H1 (cell line): ENCODE measurements at regions not wholly inside any gene's neighbourhood (a gene's known extent, or its start where the extent isn't known, plus 50 kb on each side); places are given as distances from the start of the nearest gene placed in this dataset.

Experiments used
- CBX8 ChIP-seq: fragments of 300-800, 300-1000 bp; sonication (generic); IDR thresholded peaks from 2 replicates; pipeline ENCODE4 v1.7.1; 2016; ENCODE audit warnings: low read depth, low read length, borderline replicate concordance
- CEBPB ChIP-seq: IDR thresholded peaks from 2 replicates; pipeline ENCODE4 v1.6.1; 2012; ENCODE audit warnings: low read depth, low read length
- EZH2 ChIP-seq: fragments of 200-600 bp; sonication (generic); IDR thresholded peaks from 2 replicates; pipeline ENCODE4 v1.7.1; 2012; ENCODE audit warnings: low read depth, mild to moderate bottlenecking, moderate library complexity, low read length, inconsistent platforms; ENCODE audit not compliant: severe bottlenecking
- HDAC2 ChIP-seq, 2 experiments: fragments of 300-600 bp in 1 of 2; sonication (generic) in 1 of 2; IDR thresholded peaks; 2 replicates each; pipeline ENCODE4 v1.6.1; 2011 to 2012; ENCODE audit warnings: low read depth in 2 of 2, low read length in 2 of 2, mild to moderate bottlenecking in 2 of 2, moderate library complexity in 2 of 2, borderline replicate concordance in 1 of 2, inconsistent platforms in 1 of 2
- JUND ChIP-seq: IDR thresholded peaks from 2 replicates; pipeline ENCODE4 v1.6.1; 2011; ENCODE audit warnings: mild to moderate bottlenecking, improper control_type of control experiment, low read length
- POLR2A ChIP-seq, 2 experiments: IDR thresholded peaks; 1 replicate in 1 of 2; 2 replicates in 1 of 2; pipeline ENCODE4 v1.6.1; 2011; ENCODE audit warnings: low read depth in 2 of 2, low read length in 2 of 2, mild to moderate bottlenecking in 2 of 2; ENCODE audit errors: control extremely low read depth in 1 of 2
- POLR2AphosphoS5 ChIP-seq: IDR thresholded peaks from 2 replicates; pipeline ENCODE4 v1.6.1; 2011; ENCODE audit warnings: low read depth, low read length
- SIN3A ChIP-seq, 2 experiments: IDR thresholded peaks in 1 of 2; conservative IDR thresholded peaks in 1 of 2; 2 replicates each; pipeline ENCODE4 v1.6.1; 2011 to 2012; ENCODE audit warnings: low read length in 2 of 2, improper control_type of control experiment in 1 of 2, low read depth in 1 of 2, mild to moderate bottlenecking in 1 of 2
- SP1 ChIP-seq: IDR thresholded peaks from 2 replicates; pipeline ENCODE4 v1.6.1; 2011; ENCODE audit warnings: low read depth, low read length
- TAF1 ChIP-seq: IDR thresholded peaks from 2 replicates; pipeline ENCODE4 v1.6.1; 2011; ENCODE audit warnings: mild to moderate bottlenecking, low read depth, low read length
- ZNF274 ChIP-seq: IDR thresholded peaks from 2 replicates; pipeline ENCODE4 v1.7.0; 2012; ENCODE audit warnings: low read length, borderline replicate concordance; ENCODE audit errors: extremely low read depth
- TF ChIP-seq, protein P1 (sequence below), 3 experiments: IDR thresholded peaks; 1 replicate in 2 of 3; 2 replicates in 1 of 3; pipeline versions ENCODE4 v1.5.1 to v1.6.1; 2011; ENCODE audit warnings: low read length in 3 of 3, mild to moderate bottlenecking in 3 of 3, inconsistent platforms in 2 of 3, low read depth in 1 of 3, moderate library complexity in 1 of 3; ENCODE audit not compliant: insufficient read depth in 1 of 3; ENCODE audit errors: control extremely low read depth in 1 of 3
- TF ChIP-seq, protein P2 (sequence below): IDR thresholded peaks from 2 replicates; pipeline ENCODE4 v1.6.1; 2011; ENCODE audit warnings: low read depth, mild to moderate bottlenecking, low read length; ENCODE audit not compliant: insufficient read depth
- TF ChIP-seq, protein P3 (sequence below): IDR thresholded peaks from 2 replicates; pipeline ENCODE4 v1.6.1; 2012; ENCODE audit warnings: inconsistent platforms

DNA sequence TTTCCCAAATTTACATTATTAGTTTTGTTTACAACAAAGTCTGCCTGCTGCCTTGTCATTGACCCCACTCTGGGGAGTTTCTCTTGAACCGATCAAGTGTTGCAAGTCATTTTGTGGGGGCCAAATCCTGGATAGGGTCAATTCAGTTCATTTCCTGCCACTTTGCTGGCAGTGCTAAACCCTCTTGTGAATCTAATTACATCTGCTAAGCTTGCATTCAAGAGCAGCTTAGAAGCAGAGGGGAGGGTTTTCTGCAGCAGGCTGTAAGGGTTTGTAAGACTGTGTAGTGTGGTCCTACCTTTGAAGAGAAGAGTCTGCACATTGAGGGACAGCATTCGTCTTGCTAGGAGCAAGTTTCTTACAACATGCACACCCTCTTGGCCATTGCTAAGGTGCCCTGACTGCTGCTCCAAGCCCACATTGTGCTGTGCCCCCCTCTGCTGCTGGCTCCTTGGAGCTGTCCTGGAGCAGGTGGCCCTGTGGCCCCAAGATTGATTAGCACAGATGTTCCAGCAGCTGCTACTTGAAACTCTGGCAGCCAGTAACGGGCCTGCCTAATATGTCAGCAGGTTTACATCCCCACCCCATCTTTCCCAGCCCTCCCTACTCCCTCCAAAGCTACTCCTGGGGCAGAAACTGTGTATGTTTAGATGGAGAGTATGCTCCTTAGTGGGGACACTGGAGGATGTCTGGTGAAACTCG, 174.5 kb upstream of the USP9Y start:
- TF ChIP-seq TAF1 (no peak), POLR2A (IDR thresholded peaks at IDR 0.05; ENCODE audit: control extremely low read depth in 1 of 2, low read depth in 2 of 2, low read length in 2 of 2) (no peak), SIN3A (conservative IDR thresholded peaks at IDR 0.05 in 1 of 2, IDR thresholded peaks at IDR 0.05 in 1 of 2; ENCODE audit: low read depth in 1 of 2, low read length in 2 of 2) (no peak), JUND (no peak), CEBPB (no peak), CBX8 (no peak), POLR2AphosphoS5 (no peak), HDAC2 (IDR thresholded peaks at IDR 0.05; ENCODE audit: borderline replicate concordance in 1 of 2, low read depth in 2 of 2, low read length in 2 of 2) (no peak), EZH2 (no peak), ZNF274 (no peak), SP1 (no peak)
- TF ChIP-seq, protein P1, sequence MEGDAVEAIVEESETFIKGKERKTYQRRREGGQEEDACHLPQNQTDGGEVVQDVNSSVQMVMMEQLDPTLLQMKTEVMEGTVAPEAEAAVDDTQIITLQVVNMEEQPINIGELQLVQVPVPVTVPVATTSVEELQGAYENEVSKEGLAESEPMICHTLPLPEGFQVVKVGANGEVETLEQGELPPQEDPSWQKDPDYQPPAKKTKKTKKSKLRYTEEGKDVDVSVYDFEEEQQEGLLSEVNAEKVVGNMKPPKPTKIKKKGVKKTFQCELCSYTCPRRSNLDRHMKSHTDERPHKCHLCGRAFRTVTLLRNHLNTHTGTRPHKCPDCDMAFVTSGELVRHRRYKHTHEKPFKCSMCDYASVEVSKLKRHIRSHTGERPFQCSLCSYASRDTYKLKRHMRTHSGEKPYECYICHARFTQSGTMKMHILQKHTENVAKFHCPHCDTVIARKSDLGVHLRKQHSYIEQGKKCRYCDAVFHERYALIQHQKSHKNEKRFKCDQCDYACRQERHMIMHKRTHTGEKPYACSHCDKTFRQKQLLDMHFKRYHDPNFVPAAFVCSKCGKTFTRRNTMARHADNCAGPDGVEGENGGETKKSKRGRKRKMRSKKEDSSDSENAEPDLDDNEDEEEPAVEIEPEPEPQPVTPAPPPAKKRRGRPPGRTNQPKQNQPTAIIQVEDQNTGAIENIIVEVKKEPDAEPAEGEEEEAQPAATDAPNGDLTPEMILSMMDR (IDR thresholded peaks at IDR 0.05; ENCODE audit: control extremely low read depth in 1 of 3, insufficient read depth in 1 of 3, low read depth in 1 of 3, low read length in 3 of 3): no peak
- TF ChIP-seq, protein P2, sequence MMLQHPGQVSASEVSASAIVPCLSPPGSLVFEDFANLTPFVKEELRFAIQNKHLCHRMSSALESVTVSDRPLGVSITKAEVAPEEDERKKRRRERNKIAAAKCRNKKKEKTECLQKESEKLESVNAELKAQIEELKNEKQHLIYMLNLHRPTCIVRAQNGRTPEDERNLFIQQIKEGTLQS: no peak
- TF ChIP-seq, protein P3, sequence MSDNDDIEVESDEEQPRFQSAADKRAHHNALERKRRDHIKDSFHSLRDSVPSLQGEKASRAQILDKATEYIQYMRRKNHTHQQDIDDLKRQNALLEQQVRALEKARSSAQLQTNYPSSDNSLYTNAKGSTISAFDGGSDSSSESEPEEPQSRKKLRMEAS: no peak
